Suprapubic skin (tissue), 4 donors: ENCODE measurements at regions not wholly inside any gene's neighbourhood (a gene's known extent, or its start where the extent isn't known, plus 50 kb on each side); places are given as distances from the start of the nearest gene placed in this dataset.

Experiments
- DNase-seq, 2 donors: peaks; one replicate each; pipeline ENCODE4 v3.0.0-alpha.2; 2019; ENCODE audit warnings: low spot score in 2 of 2
- H3K27ac ChIP-seq: fragments of 200-600 bp; sonication (generic); one replicate; pipeline ENCODE4 v1.5.1; 2019
- H3K27me3 ChIP-seq: fragments of 200-600 bp; sonication (generic); one replicate; pipeline ENCODE4 v1.5.1; 2019
- H3K36me3 ChIP-seq: fragments of 200-600 bp; sonication (generic); one replicate; pipeline ENCODE4 v1.5.1; 2019
- H3K4me1 ChIP-seq: fragments of 200-600 bp; sonication (generic); one replicate; pipeline ENCODE4 v1.5.1; 2019
- H3K4me3 ChIP-seq: fragments of 200-600 bp; sonication (generic); one replicate; pipeline ENCODE4 v1.5.1; 2019; ENCODE audit warnings: mild to moderate bottlenecking
- H3K9me3 ChIP-seq: fragments of 200-600 bp; sonication (generic); one replicate; pipeline ENCODE4 v1.5.1; 2019
- CTCF ChIP-seq, 2 donors: fragments of 200-600 bp in 1 of 2; fragments of 450-650 bp in 1 of 2; sonication (generic) in 1 of 2; IDR thresholded peaks; one replicate each; pipeline ENCODE4 v1.5.1; 2016 to 2019; ENCODE audit warnings: antibody characterized with exemption in 2 of 2, mild to moderate bottlenecking in 1 of 2, moderate library complexity in 1 of 2
- EP300 ChIP-seq: sonication (generic); formaldehyde crosslinking; IDR thresholded peaks from one replicate; pipeline ENCODE4 v1.6.1; 2017; ENCODE audit warnings: antibody characterized with exemption
- POLR2A ChIP-seq, 2 donors: fragments of 450-650 bp; IDR thresholded peaks; one replicate each; pipeline ENCODE4 v1.6.1; 2017; ENCODE audit warnings: antibody characterized with exemption in 2 of 2, mild to moderate bottlenecking in 2 of 2, moderate library complexity in 2 of 2
- POLR2AphosphoS5 ChIP-seq, 3 donors: sonication (generic); formaldehyde crosslinking; IDR thresholded peaks; one replicate each; pipeline ENCODE4 v1.6.1; 2017; ENCODE audit warnings: antibody characterized with exemption in 3 of 3
- WGBS: methylation state at CpG from one replicate; pipeline ENCODE4 v1.1.5; 2018; 5-methylcytosine and 5-hydroxymethylcytosine counted together

GRCh38 chr2:133794114-133794513, 225.9 kb upstream of the NCKAP5 start:
- no peaks in the 10 kb centered on the region for H3K4me1 ChIP-seq
- H3K27ac ChIP-seq = no peak overlapping the region
- TF ChIP-seq POLR2AphosphoS5 (IDR thresholded peaks at IDR 0.05) (no peak), POLR2A (IDR thresholded peaks at IDR 0.05) (no peak), EP300 (no peak), CTCF (IDR thresholded peaks at IDR 0.05) (no peak)
- no peaks in the 10 kb centered on the region for H3K27me3 ChIP-seq
- WGBS = 83% methylated on average over 1 of the region's 1 CpG
- peaks cover 9% of the 10 kb centered on the region for H3K9me3 ChIP-seq
- no peak for DNase-seq
- H3K36me3 ChIP-seq = no peaks in the 10 kb centered on the region
- H3K4me3 ChIP-seq = no peak overlapping the region

- Histone ChIP-seq H3K27ac (no peak overlapping the region), H3K27me3 (no peaks in the 10 kb centered on the region), H3K4me3 (no peak overlapping the region), H3K4me1 (no peaks in the 10 kb centered on the region), H3K9me3 (no peaks in the 10 kb centered on the region), H3K36me3 (no peaks in the 10 kb centered on the region)
- DNase-seq = no peak
- TF ChIP-seq CTCF (IDR thresholded peaks at IDR 0.05) (no peak), EP300 (no peak), POLR2A (IDR thresholded peaks at IDR 0.05) (no peak), POLR2AphosphoS5 (IDR thresholded peaks at IDR 0.05) (no peak)
- WGBS = 79% methylated on average over 3 of the region's 3 CpGs
Observed at GRCh38 chr2:133801946-133802345, 233.7 kb upstream of the NCKAP5 start.

GRCh38 chr2:133802409-133803039, 234.3 kb upstream of the NCKAP5 start:
- H3K4me1 ChIP-seq = no peaks in the 10 kb centered on the region
- WGBS = 91% methylated on average over 13 of the region's 13 CpGs
- H3K36me3 ChIP-seq = no peaks in the 10 kb centered on the region
- TF ChIP-seq POLR2A (IDR thresholded peaks at IDR 0.05) (no peak), EP300 (no peak), CTCF (IDR thresholded peaks at IDR 0.05) (no peak)
- H3K27me3 ChIP-seq = no peaks in the 10 kb centered on the region
- H3K4me3 ChIP-seq = no peak overlapping the region
- no peak for DNase-seq
- H3K27ac ChIP-seq = no peak overlapping the region
- no peaks in the 10 kb centered on the region for H3K9me3 ChIP-seq

GRCh38 chr2:133806564-133806963, 238.3 kb upstream of the NCKAP5 start:
- Histone ChIP-seq H3K9me3 (no peaks in the 10 kb centered on the region), H3K4me1 (no peaks in the 10 kb centered on the region), H3K27ac (no peak overlapping the region), H3K27me3 (no peaks in the 10 kb centered on the region), H3K4me3 (no peak overlapping the region), H3K36me3 (no peaks in the 10 kb centered on the region)
- TF ChIP-seq POLR2A (IDR thresholded peaks at IDR 0.05) (no peak), POLR2AphosphoS5 (IDR thresholded peaks at IDR 0.05) (no peak), EP300 (no peak), CTCF (IDR thresholded peaks at IDR 0.05) (no peak)
- DNase-seq = no peak
- WGBS = 91% methylated on average over 5 of the region's 5 CpGs

GRCh38 chr2:133809485-133809884, 241.2 kb upstream of the NCKAP5 start:
- 88% methylated on average over 1 of the region's 1 CpG for WGBS
- Histone ChIP-seq H3K36me3 (no peaks in the 10 kb centered on the region), H3K27me3 (no peaks in the 10 kb centered on the region), H3K27ac (no peak overlapping the region), H3K9me3 (no peaks in the 10 kb centered on the region), H3K4me1 (no peaks in the 10 kb centered on the region), H3K4me3 (no peak overlapping the region)
- TF ChIP-seq POLR2A (IDR thresholded peaks at IDR 0.05) = no peak
- no peak for TF ChIP-seq EP300
- TF ChIP-seq POLR2AphosphoS5 (IDR thresholded peaks at IDR 0.05) = no peak
- no peak for TF ChIP-seq CTCF (IDR thresholded peaks at IDR 0.05)
- no peak for DNase-seq
